CD14-positive monocyte (primary cell): ENCODE measurements at regions not wholly inside any gene's neighbourhood (a gene's known extent, or its start where the extent isn't known, plus 50 kb on each side); places are given as distances from the start of the nearest gene placed in this dataset.
A peak's percentile ranks its signal among the peaks of the same experiment; 100 is the strongest.

ENCODE experiments used
- DNase-seq, 3 donors: peaks; one replicate each; pipeline ENCODE4 v3.0.0-alpha.2; 2011 to 2022
- H2AFZ ChIP-seq: 2 replicates; pipeline ENCODE4 v1.6.0; 2012; ENCODE audit warnings: mild to moderate bottlenecking, low read depth, low read length, inconsistent platforms; ENCODE audit not compliant: insufficient read depth, poor library complexity, severe bottlenecking
- H3K27ac ChIP-seq, 2 donors: 1 replicate in 1 of 2; 2 replicates in 1 of 2; pipeline ENCODE4 v1.5.1; 2012 to 2013; ENCODE audit warnings: low read length in 2 of 2, control low read depth in 1 of 2, inconsistent platforms in 1 of 2, low read depth in 1 of 2, mild to moderate bottlenecking in 1 of 2
- H3K27me3 ChIP-seq, 2 donors: one replicate each; pipeline versions ENCODE4 v1.6.0 to v1.6.1; 2011 to 2013; ENCODE audit warnings: low read length in 2 of 2; ENCODE audit not compliant: control insufficient read depth in 2 of 2, insufficient read depth in 2 of 2
- H3K36me3 ChIP-seq, 2 donors: replicated peaks in 1 of 2; 1 replicate in 1 of 2; 2 replicates in 1 of 2; pipeline versions ENCODE4 v1.5.1 to v1.6.1; 2012 to 2013; ENCODE audit warnings: low read length in 2 of 2, control low read depth in 1 of 2, inconsistent platforms in 1 of 2, mild to moderate bottlenecking in 1 of 2; ENCODE audit not compliant: insufficient read depth in 2 of 2, control insufficient read depth in 1 of 2
- H3K4me1 ChIP-seq, 2 donors: 1 replicate in 1 of 2; 2 replicates in 1 of 2; pipeline versions ENCODE4 v1.5.1 to v1.6.1; 2012 to 2013; ENCODE audit warnings: low read length in 2 of 2, control low read depth in 1 of 2, inconsistent platforms in 1 of 2, mild to moderate bottlenecking in 1 of 2, moderate library complexity in 1 of 2; ENCODE audit not compliant: insufficient read depth in 2 of 2, control insufficient read depth in 1 of 2
- H3K4me2 ChIP-seq: replicated peaks from 2 replicates; pipeline ENCODE3; 2012; ENCODE audit warnings: low read length, moderate library complexity, mild to moderate bottlenecking; ENCODE audit not compliant: poor library complexity, severe bottlenecking; ENCODE audit errors: extremely low read depth
- H3K4me3 ChIP-seq, 3 experiments: fragments of 200-600 bp in 1 of 3; sonication (generic) in 1 of 3; replicated peaks in 1 of 3; 1 replicate in 2 of 3; 2 replicates in 1 of 3; pipeline ENCODE4 v1.5.1; 2011 to 2013; ENCODE audit warnings: low read length in 3 of 3, mild to moderate bottlenecking in 3 of 3, control low read depth in 2 of 3, low read depth in 2 of 3, inconsistent platforms in 1 of 3, moderate library complexity in 1 of 3
- H3K79me2 ChIP-seq: 2 replicates; pipeline ENCODE4 v1.6.0; 2012; ENCODE audit warnings: mild to moderate bottlenecking, control low read depth, inconsistent platforms, low read length, moderate library complexity; ENCODE audit not compliant: insufficient read depth
- H3K9ac ChIP-seq: 2 replicates; pipeline ENCODE4 v1.6.0; 2017; ENCODE audit warnings: low read length, mild to moderate bottlenecking; ENCODE audit not compliant: insufficient read depth, poor library complexity, severe bottlenecking
- H3K9me3 ChIP-seq, 2 donors: replicated peaks in 1 of 2; 1 replicate in 1 of 2; 2 replicates in 1 of 2; pipeline versions ENCODE4 v1.5.1 to v1.6.1; 2012 to 2013; ENCODE audit warnings: low read length in 2 of 2, control low read depth in 1 of 2; ENCODE audit not compliant: control insufficient read depth in 1 of 2, insufficient read depth in 1 of 2
- H4K20me1 ChIP-seq: 2 replicates; pipeline ENCODE4 v1.6.0; 2012; ENCODE audit warnings: mild to moderate bottlenecking, low read length, control low read depth, moderate library complexity; ENCODE audit not compliant: insufficient read depth
- H3K27ac Mint-ChIP-seq, 7 donors: one replicate each; pipeline ENCODE4 v1.8.0; 2020; ENCODE audit warnings: mild to moderate bottlenecking in 7 of 7, mixed read lengths in 7 of 7, moderate library complexity in 6 of 7, inconsistent platforms in 2 of 7
- H3K27me3 Mint-ChIP-seq, 3 donors: one replicate each; pipeline ENCODE4 v1.8.0; 2021 to 2022; ENCODE audit warnings: low read depth in 3 of 3, mild to moderate bottlenecking in 3 of 3, mixed read lengths in 3 of 3, moderate library complexity in 3 of 3, inconsistent platforms in 1 of 3
- H3K36me3 Mint-ChIP-seq, 2 donors: one replicate each; pipeline ENCODE4 v1.8.0; 2020; ENCODE audit warnings: mixed read lengths in 2 of 2, inconsistent platforms in 1 of 2, mild to moderate bottlenecking in 1 of 2
- H3K4me1 Mint-ChIP-seq: one replicate; pipeline ENCODE4 v1.8.0; 2020; ENCODE audit warnings: mild to moderate bottlenecking, mixed read lengths
- H3K4me3 Mint-ChIP-seq, 2 donors: one replicate each; pipeline ENCODE4 v1.8.0; 2020; ENCODE audit warnings: mild to moderate bottlenecking in 2 of 2, mixed read lengths in 2 of 2, moderate library complexity in 1 of 2
- H3K9me3 Mint-ChIP-seq, 7 donors: one replicate each; pipeline ENCODE4 v1.8.0; 2020 to 2022; ENCODE audit warnings: mixed read lengths in 7 of 7, mild to moderate bottlenecking in 6 of 7, moderate library complexity in 6 of 7, inconsistent platforms in 2 of 7
- CTCF ChIP-seq: fragments of 200-600 bp; IDR thresholded peaks from one replicate; pipeline ENCODE4 v1.8.0; 2022; ENCODE audit warnings: antibody characterized with exemption, mild to moderate bottlenecking
- WGBS: methylation state at CpG from one replicate; pipeline ENCODE4 v1.1.5; 2013; ENCODE audit warnings: missing lambda C conversion rate; ENCODE audit not compliant: insufficient coverage; 5-methylcytosine and 5-hydroxymethylcytosine counted together
- intact Hi-C, 2 donors: fragments of 100-400 bp; cut with micrococcal nuclease; formaldehyde crosslinking; loops; one replicate each; pipeline versions ENCODE4 v1.15.0 to v1.15.1; 2023

- H3K4me1 Mint-ChIP-seq, result no peaks in the 10 kb centered on the region
- H3K27me3 ChIP-seq, result no peaks in the 10 kb centered on the region
- H3K79me2 ChIP-seq, result no peaks in the 10 kb centered on the region
- H2AFZ ChIP-seq, result no peak overlapping the region
- DNase-seq, result no peak
- H4K20me1 ChIP-seq, result no peaks in the 10 kb centered on the region
- H3K4me2 ChIP-seq, result no peak overlapping the region
- peaks cover 0 to 3% (median 0%) of the 10 kb centered on the region in 3 donors for H3K27me3 Mint-ChIP-seq
- WGBS, result no CpG with 5 or more reads among the region's 3 CpGs
- H3K9me3 Mint-ChIP-seq, result peaks cover 1 to 11% (median 2%) of the 10 kb centered on the region in 7 donors
- intact Hi-C loops, result no loop called here
- H3K36me3 ChIP-seq, result no peaks in the 10 kb centered on the region
- H3K9me3 ChIP-seq, result no peaks in the 10 kb centered on the region
- no peaks in the 10 kb centered on the region for H3K36me3 Mint-ChIP-seq
- H3K4me3 ChIP-seq, result no peak overlapping the region
- no peak overlapping the region for H3K27ac Mint-ChIP-seq
- no peak overlapping the region for H3K4me3 Mint-ChIP-seq
- H3K9ac ChIP-seq, result no peak overlapping the region
- no peaks in the 10 kb centered on the region for H3K4me1 ChIP-seq
- no peak for TF ChIP-seq CTCF
- no peak overlapping the region for H3K27ac ChIP-seq
Measured at GRCh38 chr10:106473129-106473685, 691.3 kb downstream of the SORCS1 start.

GRCh38 chr10:106467506-106467905 lies 697.0 kb downstream of the SORCS1 start:
- Histone ChIP-seq H3K36me3 (no peaks in the 10 kb centered on the region), H3K79me2 (no peaks in the 10 kb centered on the region), H3K9me3 (peaks cover 10 to 13% of the 10 kb centered on the region in 2 donors), H3K4me1 (no peaks in the 10 kb centered on the region), H3K4me2 (no peak overlapping the region), H3K9ac (no peak overlapping the region), H2AFZ (no peak overlapping the region), H3K4me3 (no peak overlapping the region), H3K27me3 (no peaks in the 10 kb centered on the region), H4K20me1 (no peaks in the 10 kb centered on the region), H3K27ac (no peak overlapping the region)
- peaks cover 3 to 26% (median 11%) of the 10 kb centered on the region in 7 donors for H3K9me3 Mint-ChIP-seq
- no peak overlapping the region for H3K4me3 Mint-ChIP-seq
- DNase-seq, result no peak
- 92% methylated on average over 4 of the region's 6 CpGs for WGBS
- intact Hi-C loops, result no loop called here
- H3K4me1 Mint-ChIP-seq, result no peaks in the 10 kb centered on the region
- no peak for TF ChIP-seq CTCF
- H3K27me3 Mint-ChIP-seq, result peaks cover 0 to 2% (median 0%) of the 10 kb centered on the region in 3 donors
- H3K36me3 Mint-ChIP-seq, result no peaks in the 10 kb centered on the region
- H3K27ac Mint-ChIP-seq, result peak overlapping the region in 1 of 7 donors; percentile 37
